ENCODE measurements at regions not wholly inside any gene's neighbourhood (a gene's known extent, or its start where the extent isn't known, plus 50 kb on each side); places are given as distances from the start of the nearest gene placed in this dataset.
A peak's percentile ranks its signal among the peaks of the same experiment; 100 is the strongest.
"Not testable (repeated sequence)": the region's sequence is repeated elsewhere in the genome, so short reads cannot be mapped to it uniquely, and the experiment has no call there.

DNA sequence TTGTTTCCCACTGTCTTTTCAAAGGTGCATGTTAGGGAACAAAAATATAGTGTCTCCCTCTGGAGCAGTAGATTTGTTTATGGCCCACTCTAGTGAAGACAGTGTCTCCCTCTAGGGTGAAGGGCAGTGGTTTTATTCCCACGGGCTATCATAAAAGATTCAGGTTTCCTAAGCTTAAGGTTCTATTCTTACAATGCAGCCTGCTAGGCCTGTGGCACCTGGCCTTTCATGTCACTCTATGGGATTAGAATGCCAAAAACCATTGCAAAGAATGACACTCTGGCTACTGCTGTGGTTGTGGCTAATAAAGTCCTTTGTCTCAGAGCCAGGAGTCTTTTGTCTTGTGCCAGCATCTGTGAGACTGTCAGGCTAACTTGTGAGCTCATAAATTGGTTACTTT is 92.6 kb upstream of the GPR39 start:
- H3K27me3 ChIP-seq; H3K4me1 ChIP-seq; intact Hi-C loops (cut with DNase I); H3K27ac ChIP-seq; DNase-seq; H3K9me3 ChIP-seq; ATAC-seq; H3K36me3 ChIP-seq; H3K4me3 ChIP-seq: not testable (repeated sequence)
- WGBS, 4 donors = 74 to 83% (median 77%) methylated on average over 1 of the region's 1 CpG

DNA sequence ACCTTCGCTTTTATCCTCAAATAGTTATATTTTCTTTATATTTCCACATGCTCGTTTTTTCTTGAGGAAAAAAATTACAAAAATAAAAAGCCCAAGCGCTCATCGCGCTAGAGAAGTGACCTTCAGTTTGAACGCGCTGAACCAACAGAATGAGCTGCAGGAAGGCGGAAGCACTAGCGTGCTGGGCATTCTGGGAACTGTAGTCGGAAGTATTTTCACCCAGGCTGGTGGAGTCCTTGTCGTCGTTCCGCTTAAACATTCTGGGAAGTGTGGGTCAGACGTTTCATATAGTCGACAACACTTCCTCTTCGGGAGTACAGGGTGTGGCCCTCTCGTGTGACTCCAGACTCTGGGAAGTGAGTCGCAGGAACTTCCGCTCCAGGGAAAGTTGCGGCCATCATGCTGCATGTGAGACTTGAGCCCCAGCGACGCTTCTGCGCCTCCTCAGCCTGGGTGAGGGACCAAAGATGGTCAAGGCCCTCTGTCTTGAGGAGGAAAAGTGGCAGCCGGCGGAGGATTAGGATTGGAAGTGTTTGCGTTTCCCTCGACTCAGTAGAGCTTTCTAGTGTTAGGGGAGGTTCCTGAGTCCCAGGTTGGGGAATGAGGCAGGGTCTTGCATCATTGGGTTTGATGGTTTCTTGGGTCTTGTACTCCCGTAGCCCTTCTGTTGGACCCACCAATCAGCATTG is 84.1 kb upstream of the GPR39 start:
- WGBS, 4 donors = 63 to 69% (median 66%) methylated on average over 22 to 28 of the region's 28 CpGs
- intact Hi-C loops (cut with DNase I); H3K4me1 ChIP-seq; H3K9me3 ChIP-seq; H3K36me3 ChIP-seq; ATAC-seq; H3K27me3 ChIP-seq; H3K4me3 ChIP-seq; DNase-seq; H3K27ac ChIP-seq: not testable (repeated sequence)

DNA sequence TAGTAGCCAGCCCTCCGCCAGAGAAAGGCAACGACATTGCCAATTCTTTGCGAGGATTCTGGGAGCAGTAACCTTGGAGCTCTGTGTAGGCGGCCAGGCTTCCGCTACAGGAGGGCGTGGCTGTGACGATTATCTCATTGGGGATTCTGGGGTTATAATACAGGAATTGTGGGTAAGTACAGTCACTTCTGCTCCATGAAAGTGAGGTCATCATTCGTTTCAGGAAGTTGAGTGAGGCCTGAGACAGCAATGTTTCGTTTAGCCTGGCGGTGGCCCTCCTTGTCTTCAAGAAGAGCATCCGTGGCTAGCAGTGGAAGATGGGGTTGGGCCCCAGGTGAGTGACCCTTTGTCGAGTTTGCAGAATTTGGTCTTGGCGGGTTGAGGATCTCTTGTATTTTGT is 79.5 kb upstream of the GPR39 start:
- H3K36me3 ChIP-seq; ATAC-seq; H3K27ac ChIP-seq; H3K27me3 ChIP-seq; H3K4me3 ChIP-seq; intact Hi-C loops (cut with DNase I); H3K4me1 ChIP-seq; DNase-seq; H3K9me3 ChIP-seq: not testable (repeated sequence)
- 82 to 90% (median 86%) methylated on average over 10 to 13 of the region's 13 CpGs for WGBS, 4 donors

DNA sequence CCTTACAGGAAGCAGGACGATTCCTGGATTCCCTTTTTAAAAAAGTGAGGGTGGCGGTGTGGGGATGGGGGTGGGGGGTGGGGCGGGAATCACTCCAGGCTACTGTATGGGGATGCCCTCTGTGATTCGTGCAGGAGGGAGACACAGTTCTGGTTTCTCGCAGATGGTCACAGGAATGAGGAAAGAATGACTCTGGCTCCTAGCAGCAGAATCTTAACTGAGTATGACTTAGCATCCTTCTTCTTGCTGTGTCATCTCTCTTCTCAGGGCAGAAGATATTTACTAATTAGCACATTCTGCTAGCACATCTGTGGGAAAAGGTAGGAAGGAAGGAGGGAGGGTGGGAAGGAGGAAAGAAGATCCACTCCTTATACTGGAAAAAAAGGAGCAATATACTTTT is 78.8 kb upstream of the GPR39 start:
- H3K27me3 ChIP-seq; H3K4me3 ChIP-seq; intact Hi-C loops (cut with DNase I); H3K9me3 ChIP-seq; ATAC-seq; H3K36me3 ChIP-seq; DNase-seq; H3K4me1 ChIP-seq; H3K27ac ChIP-seq: not testable (repeated sequence)
- 40 to 51% (median 50%) methylated on average over 2 to 4 of the region's 5 CpGs for WGBS, 4 donors

DNA sequence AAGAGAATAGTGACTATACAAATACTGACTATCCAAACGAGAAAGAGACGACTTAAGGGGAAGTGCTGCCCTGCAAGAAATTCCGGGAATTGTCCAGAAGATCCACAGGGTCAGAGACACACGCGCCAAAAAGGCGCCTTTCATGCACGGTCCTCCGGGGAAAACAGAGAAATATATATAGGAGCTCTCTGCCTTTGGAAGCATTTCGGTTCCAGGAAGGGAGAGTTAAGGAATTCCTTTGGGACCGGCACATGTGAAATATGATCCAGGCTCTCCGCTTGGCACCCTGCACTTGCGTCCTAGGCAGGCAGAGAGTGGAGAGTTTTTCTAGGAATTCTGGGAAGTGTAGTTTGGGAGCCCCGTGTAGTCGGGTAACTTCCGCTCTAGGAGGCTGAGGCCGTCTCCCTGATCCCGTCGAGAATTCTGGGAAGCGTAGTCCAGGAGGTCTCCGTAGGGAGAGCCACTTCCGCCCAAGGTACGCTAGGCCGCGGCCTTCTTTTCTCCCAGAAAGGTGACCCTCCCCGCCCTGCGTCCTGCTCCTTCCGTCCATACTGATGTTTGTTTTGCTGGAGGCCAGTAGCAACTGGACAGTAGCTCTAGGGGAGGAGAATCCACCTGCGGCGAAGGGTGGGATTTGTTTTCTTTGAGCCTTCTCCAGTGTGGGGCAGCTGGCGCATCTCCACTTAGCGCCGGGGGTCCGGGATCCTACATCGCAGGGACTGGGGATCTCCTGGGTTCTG is 69.4 kb upstream of the GPR39 start:
- ATAC-seq = peak; percentile 100
- peak overlapping the region in 10 of 12 donors; percentile 53 to 77 (median 68) for H3K27ac ChIP-seq
- H3K27me3 ChIP-seq; H3K9me3 ChIP-seq; intact Hi-C loops (cut with DNase I); H3K36me3 ChIP-seq; H3K4me1 ChIP-seq: not testable (repeated sequence)
- 8 to 18% (median 8%) methylated on average over 21 to 34 of the region's 34 CpGs for WGBS, 4 donors
- DNase-seq = peak; percentile 73 to 91 (median 81)
- peak overlapping the region in 11 of 12 donors; percentile 30 to 61 (median 49) for H3K4me3 ChIP-seq

DNA sequence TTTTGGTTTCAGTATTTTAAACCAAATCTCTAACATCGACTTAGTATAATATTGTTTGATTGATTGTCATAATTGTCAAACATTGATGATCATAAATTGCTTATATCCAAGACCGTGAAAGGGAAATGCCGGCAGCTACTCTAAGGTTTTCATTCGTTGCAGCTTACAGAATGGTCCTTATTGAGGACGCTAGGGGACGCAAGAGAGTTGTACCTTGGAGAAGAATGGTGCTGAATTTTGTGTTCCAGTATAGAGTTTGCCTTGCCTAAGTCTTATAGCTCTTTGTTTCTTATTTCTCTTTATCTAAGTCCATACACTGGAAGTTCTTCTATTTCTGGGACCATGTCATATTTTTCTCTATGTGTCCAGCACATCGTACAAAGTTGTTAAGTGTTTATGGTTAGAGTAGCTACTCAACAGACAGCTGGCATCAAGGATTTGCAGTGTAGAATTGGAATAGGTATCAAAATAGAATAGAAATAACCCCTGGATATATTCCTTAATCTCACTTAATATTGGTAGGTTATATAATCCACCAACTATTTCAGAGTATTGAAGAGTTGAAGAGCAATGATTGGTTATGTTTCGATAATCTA is 67.4 kb upstream of the GPR39 start:
- intact Hi-C loops (cut with DNase I); H3K4me1 ChIP-seq; H3K27ac ChIP-seq; ATAC-seq; DNase-seq; H3K36me3 ChIP-seq; H3K9me3 ChIP-seq; H3K4me3 ChIP-seq: not testable (repeated sequence)
- peaks cover 0 to 13% (median 0%) of the 10 kb centered on the region in 9 donors for H3K27me3 ChIP-seq
- TF ChIP-seq, protein P1, sequence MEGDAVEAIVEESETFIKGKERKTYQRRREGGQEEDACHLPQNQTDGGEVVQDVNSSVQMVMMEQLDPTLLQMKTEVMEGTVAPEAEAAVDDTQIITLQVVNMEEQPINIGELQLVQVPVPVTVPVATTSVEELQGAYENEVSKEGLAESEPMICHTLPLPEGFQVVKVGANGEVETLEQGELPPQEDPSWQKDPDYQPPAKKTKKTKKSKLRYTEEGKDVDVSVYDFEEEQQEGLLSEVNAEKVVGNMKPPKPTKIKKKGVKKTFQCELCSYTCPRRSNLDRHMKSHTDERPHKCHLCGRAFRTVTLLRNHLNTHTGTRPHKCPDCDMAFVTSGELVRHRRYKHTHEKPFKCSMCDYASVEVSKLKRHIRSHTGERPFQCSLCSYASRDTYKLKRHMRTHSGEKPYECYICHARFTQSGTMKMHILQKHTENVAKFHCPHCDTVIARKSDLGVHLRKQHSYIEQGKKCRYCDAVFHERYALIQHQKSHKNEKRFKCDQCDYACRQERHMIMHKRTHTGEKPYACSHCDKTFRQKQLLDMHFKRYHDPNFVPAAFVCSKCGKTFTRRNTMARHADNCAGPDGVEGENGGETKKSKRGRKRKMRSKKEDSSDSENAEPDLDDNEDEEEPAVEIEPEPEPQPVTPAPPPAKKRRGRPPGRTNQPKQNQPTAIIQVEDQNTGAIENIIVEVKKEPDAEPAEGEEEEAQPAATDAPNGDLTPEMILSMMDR (IDR thresholded peaks at IDR 0.05) = peak; percentile 37 to 62 (median 54)
- 24 to 27% (median 25%) methylated on average over 8 of the region's 8 CpGs for WGBS, 4 donors

DNA sequence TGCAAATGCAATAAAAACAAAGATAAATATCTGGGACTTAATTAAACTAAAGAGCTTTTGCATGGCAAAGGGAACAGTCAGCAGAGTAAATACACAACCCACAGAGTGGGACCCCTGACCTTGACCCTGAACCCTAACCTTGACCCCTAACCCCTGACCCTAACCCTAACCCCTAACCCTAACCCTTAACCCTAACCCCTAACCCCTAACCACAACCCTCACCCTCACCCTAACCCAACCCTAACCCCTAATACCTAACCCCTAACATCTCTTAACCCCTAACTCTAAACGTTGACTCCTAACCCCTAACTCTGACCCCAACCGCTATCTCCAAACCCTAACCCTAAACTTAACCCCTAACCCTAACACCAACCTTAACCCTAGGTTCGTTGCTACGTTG is 64.9 kb upstream of the GPR39 start:
- DNase-seq; H3K4me3 ChIP-seq; ATAC-seq; H3K27ac ChIP-seq; H3K36me3 ChIP-seq; H3K4me1 ChIP-seq; H3K9me3 ChIP-seq; intact Hi-C loops (cut with DNase I): not testable (repeated sequence)
- peaks cover 0 to 15% (median 0%) of the 10 kb centered on the region in 9 donors for H3K27me3 ChIP-seq
- 68 to 82% (median 75%) methylated on average over 4 of the region's 4 CpGs for WGBS, 4 donors

DNA sequence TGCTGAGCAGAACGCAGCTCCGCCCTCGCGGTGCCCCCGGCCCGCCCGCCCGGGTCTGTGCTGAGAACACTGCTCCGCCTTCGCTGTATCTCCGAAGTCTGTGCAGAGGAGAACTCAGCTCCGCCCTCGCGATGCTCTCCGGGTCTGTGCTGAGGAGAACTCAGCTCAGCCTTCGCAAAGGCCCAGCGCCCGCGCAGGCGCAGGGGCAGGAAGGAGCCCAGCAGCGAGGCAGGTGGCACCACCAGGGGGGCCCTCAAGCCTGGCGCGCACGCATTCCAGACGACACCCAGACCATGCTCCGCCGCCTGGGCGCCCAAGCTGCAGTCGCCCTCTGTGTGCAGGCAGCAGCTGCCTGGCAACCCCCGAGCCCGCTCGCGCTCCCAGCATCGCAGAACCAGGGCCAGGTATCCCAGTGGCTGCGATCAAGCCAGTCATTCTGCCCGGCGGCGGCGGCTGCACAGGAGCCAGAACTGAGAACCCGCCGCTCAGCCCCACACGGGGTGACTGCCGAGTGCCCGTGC is 64.1 kb upstream of the GPR39 start:
- WGBS, 4 donors = 0 to 4% (median 3%) methylated on average over 7 to 44 of the region's 44 CpGs
- Histone ChIP-seq H3K4me3 (peak overlapping the region in 11 of 12 donors; percentile 22 to 54 (median 47)), H3K27me3 (peaks cover 0 to 15% (median 0%) of the 10 kb centered on the region in 9 donors)
- ATAC-seq (peak in 3 of 4 donors; percentile 81 to 90 (median 87)), DNase-seq (peak in 2 of 5 donors; percentile 30 to 67)
- intact Hi-C loops (cut with DNase I); H3K27ac ChIP-seq; H3K4me1 ChIP-seq; H3K9me3 ChIP-seq; H3K36me3 ChIP-seq: not testable (repeated sequence)

DNA sequence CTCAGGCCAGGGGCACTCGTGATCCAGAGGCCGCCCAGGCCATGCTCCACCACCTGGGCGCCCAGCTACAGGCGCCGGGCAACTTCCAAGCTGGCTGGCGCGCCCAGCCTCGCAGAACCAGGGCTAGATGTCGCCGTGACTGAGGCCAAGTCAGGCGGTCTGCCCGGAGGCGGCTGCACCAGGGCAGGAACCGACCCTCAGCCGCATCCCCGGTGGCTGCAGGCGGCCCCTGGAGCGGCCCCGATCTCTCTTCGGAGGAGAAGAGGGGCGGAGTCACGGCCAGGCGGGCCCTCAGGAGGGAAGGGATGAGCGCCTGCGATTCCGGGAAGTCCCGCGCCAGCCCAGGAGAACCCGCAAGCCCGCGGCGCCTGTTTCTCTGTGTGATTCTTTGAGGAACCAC is 63.2 kb upstream of the GPR39 start:
- Histone ChIP-seq H3K4me3 (peak overlapping the region; percentile 22 to 54 (median 46)), H3K27me3 (peaks cover 0 to 15% (median 0%) of the 10 kb centered on the region in 9 donors)
- peak in 3 of 5 donors; percentile 31 to 62 (median 41) for DNase-seq
- H3K36me3 ChIP-seq; H3K27ac ChIP-seq; H3K9me3 ChIP-seq; H3K4me1 ChIP-seq; ATAC-seq; intact Hi-C loops (cut with DNase I): not testable (repeated sequence)
- 0 to 2% (median 1%) methylated on average over 8 to 32 of the region's 32 CpGs for WGBS, 4 donors

Measured in heart left ventricle (tissue), 16 donors.